Astrocyte of the cerebellum (primary cell): ENCODE measurements at regions not wholly inside any gene's neighbourhood (a gene's known extent, or its start where the extent isn't known, plus 50 kb on each side); places are given as distances from the start of the nearest gene placed in this dataset.

Experiments
- DNase-seq: peaks from one replicate; pipeline ENCODE4 v3.0.0-alpha.2; 2011; ENCODE audit warnings: low read depth
- H3K4me3 ChIP-seq: 2 replicates; pipeline ENCODE4 v1.5.1; 2011; ENCODE audit warnings: mild to moderate bottlenecking, low read depth, low read length, moderate library complexity
- CTCF ChIP-seq: IDR thresholded peaks from 2 replicates; pipeline ENCODE4 v1.5.1; 2012; ENCODE audit warnings: low read length, low read depth, moderate library complexity, mild to moderate bottlenecking; ENCODE audit errors: missing control alignments
- in situ Hi-C: cut with HindIII; loops from 2 replicates; pipeline ENCODE4 v1.10.0; 2017; ENCODE audit warnings: low sequenced_read_pairs

GRCh38 chr4:130855533-130855932, 1759.6 kb downstream of the C4orf33 start:
- no peak overlapping the region for H3K4me3 ChIP-seq
- in situ Hi-C loops: no loop called here
- no peak for DNase-seq
- no peak for TF ChIP-seq CTCF

GRCh38 chr4:130859991-130860390, 1764.0 kb downstream of the C4orf33 start:
- no peak for TF ChIP-seq CTCF
- H3K4me3 ChIP-seq: no peak overlapping the region
- no peak for DNase-seq
- in situ Hi-C loops: no loop called here

GRCh38 chr4:130896920-130897319, 1801.0 kb downstream of the C4orf33 start:
- in situ Hi-C loops: no loop called here

GRCh38 chr4:130901321-130901720, 1805.4 kb downstream of the C4orf33 start:
- in situ Hi-C loops: no loop called here
- no peak for DNase-seq
- no peak for TF ChIP-seq CTCF
- H3K4me3 ChIP-seq: no peak overlapping the region

More at GRCh38 chr4:130896920-130897319, 1801.0 kb downstream of the C4orf33 start:
- TF ChIP-seq CTCF: no peak
- H3K4me3 ChIP-seq: no peak overlapping the region
- DNase-seq: no peak

- no peak for TF ChIP-seq CTCF
- no peak overlapping the region for H3K4me3 ChIP-seq
- in situ Hi-C loops: no loop called here
- DNase-seq: no peak
These were observed 1827.0 kb downstream of the C4orf33 start for GRCh38 chr4:130922955-130923354.

- no peak for DNase-seq
- in situ Hi-C loops: no loop called here
- no peak overlapping the region for H3K4me3 ChIP-seq
- no peak for TF ChIP-seq CTCF
These were observed 1859.6 kb downstream of the C4orf33 start for GRCh38 chr4:130955520-130955919.

- H3K4me3 ChIP-seq: no peak overlapping the region
- in situ Hi-C loops: no loop called here
- no peak for TF ChIP-seq CTCF
- no peak for DNase-seq
These were observed 1889.4 kb downstream of the C4orf33 start for GRCh38 chr4:130985371-130985770.
